ENCODE measurements at regions not wholly inside any gene's neighbourhood (a gene's known extent, or its start where the extent isn't known, plus 50 kb on each side); places are given as distances from the start of the nearest gene placed in this dataset.

DNA sequence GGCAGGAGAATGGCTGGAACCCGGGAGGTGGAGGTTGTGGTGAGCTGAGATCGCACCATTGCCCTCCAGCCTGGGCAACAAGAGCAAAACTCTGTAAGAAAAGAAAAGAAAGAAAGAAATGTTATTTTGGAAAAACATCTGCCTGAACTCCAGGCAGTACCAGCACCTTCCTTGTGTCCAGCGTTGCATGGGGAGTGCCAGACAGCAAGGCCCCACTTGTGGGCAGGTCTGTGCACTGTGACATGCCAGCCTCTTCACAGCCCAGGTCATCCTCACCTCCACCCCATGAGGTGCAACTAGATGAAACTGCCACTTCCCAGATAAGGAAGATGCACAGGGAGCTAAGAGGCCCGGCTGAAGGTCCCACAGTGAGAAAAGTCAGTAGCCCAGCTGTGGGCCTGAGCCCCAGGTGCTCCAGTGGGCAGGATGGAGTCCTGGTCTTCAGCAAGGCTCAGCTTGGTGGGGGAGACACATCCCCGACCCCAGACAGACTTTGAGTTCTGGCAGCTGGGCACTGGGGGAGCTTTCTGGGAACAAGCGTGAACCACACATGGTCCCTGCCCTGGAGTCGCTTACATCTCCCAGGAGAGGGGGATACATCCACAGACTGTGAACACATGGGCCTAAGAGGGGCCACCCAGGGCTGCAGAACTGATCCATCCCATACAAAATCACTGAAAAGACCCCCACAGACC is 146.9 kb upstream of the IER5L start:
- no peak overlapping the region for H3K9ac ChIP-seq (ENCODE audit: low read length)
- ATAC-seq (no peak), DNase-seq (ENCODE audit: low read depth, low spot score) (no peak)
- H3K79me2 ChIP-seq (ENCODE audit: insufficient read depth, low read length) = no peaks in the 10 kb centered on the region
- no peaks in the 10 kb centered on the region for H3K9me3 ChIP-seq (ENCODE audit: control insufficient read depth in 1 of 2, insufficient read depth in 1 of 2, low read depth in 1 of 2, low read length in 2 of 2)
- CTCF ChIA-PET = no interaction called here
- H4K20me1 ChIP-seq (ENCODE audit: insufficient read depth) = no peaks in the 10 kb centered on the region
- no peaks in the 10 kb centered on the region for H3K36me3 ChIP-seq (ENCODE audit: control insufficient read depth in 1 of 2, insufficient read depth in 2 of 2, low read length in 2 of 2)
- H2AFZ ChIP-seq (ENCODE audit: low read depth, low read length, poor library complexity, severe bottlenecking) = no peak overlapping the region
- RAD21 ChIA-PET (ENCODE audit: low non-redundant PET in 1 of 2, low total read pairs in 2 of 2, uncharacterized antibody in 2 of 2, unreplicated experiment in 2 of 2) = no interaction called here
- intact Hi-C loops (cut with micrococcal nuclease) = no loop called here
- H3K4me3 ChIP-seq (replicated peaks in 1 of 2; ENCODE audit: low read depth in 1 of 2, low read length in 2 of 2) = no peak overlapping the region
- TF ChIP-seq MAX (IDR thresholded peaks at IDR 0.05) (no peak), SIN3A (IDR thresholded peaks at IDR 0.05; ENCODE audit: low read depth) (no peak), CBX3 (IDR thresholded peaks at IDR 0.05; ENCODE audit: low read depth) (no peak), EGR1 (IDR thresholded peaks at IDR 0.05; ENCODE audit: low read depth) (no peak), SRF (IDR thresholded peaks at IDR 0.05; ENCODE audit: low read depth) (no peak), POLR2AphosphoS5 (IDR thresholded peaks at IDR 0.05; ENCODE audit: low read depth, low read length) (no peak), POLR2A (IDR thresholded peaks at IDR 0.05; ENCODE audit: borderline replicate concordance, extremely low read depth, insufficient read depth, insufficient read length) (no peak), ZFX (IDR thresholded peaks at IDR 0.05) (no peak), SP1 (IDR thresholded peaks at IDR 0.05; ENCODE audit: low read depth) (no peak), ZNF274 (IDR thresholded peaks at IDR 0.05; ENCODE audit: low read depth, low read length) (no peak)
- H3K9me2 ChIP-seq (ENCODE audit: insufficient read depth) = no peaks in the 10 kb centered on the region
- H3K27ac ChIP-seq (ENCODE audit: low read depth, low read length) = no peak overlapping the region
- BruUV-seq (replicated peaks) = no TSS peak
- H3K27me3 ChIP-seq (ENCODE audit: insufficient read depth, low read length) = no peaks in the 10 kb centered on the region
- POLR2A ChIA-PET = interaction anchor here (0.9 kb wide), 1 partner anchor 9 kb away, joined by 3 read pairs; no protein-coding TSS in a partner anchor
- no peak overlapping the region for H3K4me2 ChIP-seq (ENCODE audit: low read length)
- peaks cover 0 to 20% of the 10 kb centered on the region in 2 experiments; a peak in 2 of 4 replicates for H3K4me1 ChIP-seq (ENCODE audit: control insufficient read depth in 1 of 2, insufficient read depth in 2 of 2, low read length in 2 of 2)

GRCh38 chr9:129323999-129324553 is 146.0 kb upstream of the IER5L start:
- no peaks in the 10 kb centered on the region for H3K27me3 ChIP-seq (ENCODE audit: insufficient read depth, low read length)
- H3K4me1 ChIP-seq (ENCODE audit: control insufficient read depth in 1 of 2, insufficient read depth in 2 of 2, low read length in 2 of 2) = peaks cover 0 to 20% of the 10 kb centered on the region in 2 experiments; a peak in 2 of 4 replicates
- ChIA-PET POLR2A (interaction anchor here (1.2 kb wide), 1 partner anchor 171 kb away, joined by 3 read pairs; no protein-coding TSS in a partner anchor), RAD21 (ENCODE audit: low non-redundant PET in 1 of 2, low total read pairs in 2 of 2, uncharacterized antibody in 2 of 2, unreplicated experiment in 2 of 2) (no interaction called here), CTCF (no interaction called here)
- H3K9me2 ChIP-seq (ENCODE audit: insufficient read depth) = no peaks in the 10 kb centered on the region
- no peak for ATAC-seq
- no peaks in the 10 kb centered on the region for H3K9me3 ChIP-seq (ENCODE audit: control insufficient read depth in 1 of 2, insufficient read depth in 1 of 2, low read depth in 1 of 2, low read length in 2 of 2)
- no TSS peak for BruUV-seq (replicated peaks)
- H3K79me2 ChIP-seq (ENCODE audit: insufficient read depth, low read length) = no peaks in the 10 kb centered on the region
- intact Hi-C loops (cut with micrococcal nuclease) = no loop called here
- no peak overlapping the region for H2AFZ ChIP-seq (ENCODE audit: low read depth, low read length, poor library complexity, severe bottlenecking)
- H3K36me3 ChIP-seq (ENCODE audit: control insufficient read depth in 1 of 2, insufficient read depth in 2 of 2, low read length in 2 of 2) = no peaks in the 10 kb centered on the region
- H3K9ac ChIP-seq (ENCODE audit: low read length) = no peak overlapping the region
- no peaks in the 10 kb centered on the region for H4K20me1 ChIP-seq (ENCODE audit: insufficient read depth)
- H3K27ac ChIP-seq (ENCODE audit: low read depth, low read length) = no peak overlapping the region
- no peak for DNase-seq (ENCODE audit: low read depth, low spot score)
- H3K4me3 ChIP-seq (replicated peaks in 1 of 2; ENCODE audit: low read depth in 1 of 2, low read length in 2 of 2) = no peak overlapping the region
- no peak overlapping the region for H3K4me2 ChIP-seq (ENCODE audit: low read length)
- TF ChIP-seq ELF1 (IDR thresholded peaks at IDR 0.05; ENCODE audit: borderline replicate concordance, low read depth) (no peak), CEBPB (IDR thresholded peaks at IDR 0.05; ENCODE audit: low read depth) (no peak), EZH2 (IDR thresholded peaks at IDR 0.05) (no peak), ZFX (IDR thresholded peaks at IDR 0.05) (no peak), SRF (IDR thresholded peaks at IDR 0.05; ENCODE audit: low read depth) (no peak), POLR2A (IDR thresholded peaks at IDR 0.05; ENCODE audit: borderline replicate concordance, extremely low read depth, insufficient read depth, insufficient read length) (no peak), SP1 (IDR thresholded peaks at IDR 0.05; ENCODE audit: low read depth) (no peak), TCF7L2 (IDR thresholded peaks at IDR 0.05; ENCODE audit: borderline replicate concordance, extremely low read depth, insufficient read depth, insufficient read length) (no peak), REST (IDR thresholded peaks at IDR 0.05; ENCODE audit: low read depth) (no peak), JUND (IDR thresholded peaks at IDR 0.05) (no peak), EZH2phosphoT487 (IDR thresholded peaks at IDR 0.05; ENCODE audit: borderline replicate concordance) (no peak)
- TF ChIP-seq, protein P1, sequence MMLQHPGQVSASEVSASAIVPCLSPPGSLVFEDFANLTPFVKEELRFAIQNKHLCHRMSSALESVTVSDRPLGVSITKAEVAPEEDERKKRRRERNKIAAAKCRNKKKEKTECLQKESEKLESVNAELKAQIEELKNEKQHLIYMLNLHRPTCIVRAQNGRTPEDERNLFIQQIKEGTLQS (IDR thresholded peaks at IDR 0.05) = no peak
